IMR-90 (cell line): ENCODE measurements at regions not wholly inside any gene's neighbourhood (a gene's known extent, or its start where the extent isn't known, plus 50 kb on each side); places are given as distances from the start of the nearest gene placed in this dataset.

Experiments used
- ATAC-seq: fragments of 200-7000 bp; cut with Tn5 transposase; 2 replicates; pipeline ENCODE4 v1.9.1; 2020; ENCODE audit warnings: low read depth, mild to moderate bottlenecking, moderate library complexity
- BruUV-seq: library from RNA; stranded (reverse); fragments of 400-500 nt; replicated peaks from 2 replicates; lab custom pipeline; 2021; lab: Mats Ljungman, UMichigan
- CTCF ChIA-PET: fragments of 300-600 bp; formaldehyde crosslinking; extraction: SDS; loops from one replicate; lab custom pipeline; 2021; ENCODE audit warnings: antibody characterized with exemption; lab: Yijun Ruan, JAX
- POLR2A ChIA-PET: fragments of 300-600 bp; sonication (Branson Sonifier 250); formaldehyde crosslinking; loops from one replicate; lab custom pipeline; 2022; ENCODE audit warnings: antibody characterized with exemption; ENCODE audit not compliant: unreplicated experiment; lab: Charles Lee
- DNase-seq: peaks from one replicate; pipeline ENCODE4 v3.0.0; 2013
- H2AFZ ChIP-seq: replicated peaks from 2 replicates; pipeline ENCODE3; 2013; ENCODE audit warnings: low read length, mild to moderate bottlenecking; ENCODE audit not compliant: poor library complexity
- H2AK5ac ChIP-seq: 2 replicates; pipeline ENCODE4 v1.6.1; 2013; ENCODE audit warnings: low read depth, low read length, inconsistent platforms
- H2AK9ac ChIP-seq: replicated peaks from 2 replicates; pipeline ENCODE3; 2013; ENCODE audit warnings: mild to moderate bottlenecking, low read depth, low read length, moderate library complexity; ENCODE audit not compliant: poor library complexity
- H2BK120ac ChIP-seq: 2 replicates; pipeline ENCODE4 v1.6.1; 2013; ENCODE audit warnings: low read depth, low read length, inconsistent platforms
- H2BK15ac ChIP-seq: 3 replicates; pipeline ENCODE4 v1.6.1; 2013; ENCODE audit warnings: low read depth, low read length, inconsistent platforms
- H2BK20ac ChIP-seq: 2 replicates; pipeline ENCODE4 v1.6.1; 2013; ENCODE audit warnings: low read depth, mild to moderate bottlenecking, inconsistent platforms, low read length, moderate library complexity
- H2BK5ac ChIP-seq: 2 replicates; pipeline ENCODE4 v1.6.1; 2013; ENCODE audit warnings: mild to moderate bottlenecking, low read depth, low read length, inconsistent platforms; ENCODE audit not compliant: poor library complexity, severe bottlenecking
- H3K14ac ChIP-seq: replicated peaks from 2 replicates; pipeline ENCODE4 v1.6.1; 2013; ENCODE audit warnings: low read depth, low read length, inconsistent platforms
- H3K18ac ChIP-seq: 2 replicates; pipeline ENCODE4 v1.6.1; 2013; ENCODE audit warnings: low read depth, low read length, control low read depth
- H3K23ac ChIP-seq: 2 replicates; pipeline ENCODE4 v1.6.1; 2013; ENCODE audit warnings: low read depth, low read length, inconsistent platforms
- H3K27ac ChIP-seq: 2 replicates; pipeline ENCODE4 v1.5.1; 2013; ENCODE audit warnings: mild to moderate bottlenecking, control low read depth, low read length; ENCODE audit not compliant: insufficient read depth
- H3K27me3 ChIP-seq: 2 replicates; pipeline ENCODE4 v1.6.1; 2013; ENCODE audit warnings: low read length; ENCODE audit not compliant: control insufficient read depth, insufficient read depth
- H3K36me3 ChIP-seq: 2 replicates; pipeline ENCODE4 v1.6.1; 2013; ENCODE audit warnings: low read length, mixed read lengths; ENCODE audit not compliant: control insufficient read depth, insufficient read depth
- H3K4ac ChIP-seq: 2 replicates; pipeline ENCODE4 v1.6.1; 2013; ENCODE audit warnings: low read depth, low read length, inconsistent platforms
- H3K4me1 ChIP-seq: 2 replicates; pipeline ENCODE4 v1.6.1; 2013; ENCODE audit warnings: low read length, mixed read lengths; ENCODE audit not compliant: control insufficient read depth, insufficient read depth
- H3K4me2 ChIP-seq: 2 replicates; pipeline ENCODE4 v1.6.1; 2013; ENCODE audit warnings: low read depth, mild to moderate bottlenecking, control low read depth, low read length, moderate library complexity
- H3K4me3 ChIP-seq: 2 replicates; pipeline ENCODE4 v1.5.1; 2013; ENCODE audit warnings: low read depth, mild to moderate bottlenecking, control low read depth, low read length, moderate library complexity; ENCODE audit not compliant: insufficient read depth
- H3K56ac ChIP-seq: 2 replicates; pipeline ENCODE4 v1.6.1; 2013; ENCODE audit warnings: low read length, inconsistent platforms; ENCODE audit not compliant: insufficient read depth; ENCODE audit errors: extremely low read depth
- H3K79me1 ChIP-seq, 2 experiments: 2 replicates each; pipeline ENCODE4 v1.6.1; 2013; ENCODE audit warnings: low read length in 2 of 2, inconsistent platforms in 1 of 2, low read depth in 1 of 2
- H3K9ac ChIP-seq: 2 replicates; pipeline ENCODE4 v1.6.1; 2013; ENCODE audit warnings: low read depth, low read length, control low read depth
- H3K9me1 ChIP-seq: 2 replicates; pipeline ENCODE4 v1.6.1; 2013; ENCODE audit warnings: low read length, inconsistent platforms; ENCODE audit not compliant: insufficient read depth
- H3K9me3 ChIP-seq: 2 replicates; pipeline ENCODE4 v1.6.1; 2013; ENCODE audit warnings: low read length; ENCODE audit not compliant: control insufficient read depth, insufficient read depth
- H4K20me1 ChIP-seq: 2 replicates; pipeline ENCODE4 v1.6.1; 2013; ENCODE audit warnings: low read length, inconsistent platforms; ENCODE audit not compliant: insufficient read depth
- H4K5ac ChIP-seq: 2 replicates; pipeline ENCODE4 v1.6.1; 2013; ENCODE audit warnings: mild to moderate bottlenecking, low read depth, low read length, control low read depth
- H4K8ac ChIP-seq, 2 experiments: 2 replicates each; pipeline ENCODE4 v1.6.1; 2013; ENCODE audit warnings: low read depth in 2 of 2, low read length in 2 of 2, control low read depth in 1 of 2, inconsistent platforms in 1 of 2
- H4K91ac ChIP-seq: 2 replicates; pipeline ENCODE4 v1.6.1; 2013; ENCODE audit warnings: low read depth, low read length, inconsistent platforms; ENCODE audit not compliant: insufficient read depth
- CHD1 ChIP-seq: IDR thresholded peaks from 2 replicates; pipeline ENCODE4 v1.6.1; 2012; ENCODE audit warnings: low read depth, low read length, improper control_type of control experiment
- RAD21 ChIP-seq: IDR thresholded peaks from 2 replicates; pipeline ENCODE4 v1.6.1; 2012; ENCODE audit warnings: low read length, improper control_type of control experiment
- WGBS, 2 experiments: methylation state at CpG; one replicate each; pipeline versions ENCODE4 v1.1.5 to v1.1.7; 2013; ENCODE audit warnings: missing lambda C conversion rate in 2 of 2; ENCODE audit not compliant: insufficient read length in 1 of 2; ENCODE audit errors: extremely low coverage in 2 of 2; 5-methylcytosine and 5-hydroxymethylcytosine counted together
- dilution Hi-C: fragments of 300-500 bp; cut with HindIII; formaldehyde crosslinking; loops from one replicate; pipeline ENCODE4 v1.14.3; 2018; ENCODE audit warnings: low sequenced_read_pairs; ENCODE audit not compliant: unreplicated experiment
- in situ Hi-C: fragments of 300-500 bp; cut with MboI; formaldehyde crosslinking; loops from 3 replicates; pipeline ENCODE4 v1.14.3; 2019; ENCODE audit warnings: low sequenced_read_pairs, inconsistent platforms, mixed read lengths
- intact Hi-C: fragments of 100-400 bp; cut with micrococcal nuclease; formaldehyde crosslinking; loops from 2 replicates; pipeline ENCODE4 v1.10.0; 2022

- H3K36me3 ChIP-seq = peaks cover 35% of the 10 kb centered on the region
- H3K79me1 ChIP-seq = peaks cover 4% of the 10 kb centered on the region in 2 experiments; a peak in 2 of 4 replicates
- H4K20me1 ChIP-seq = peaks cover 56% of the 10 kb centered on the region
- no peaks in the 10 kb centered on the region for H3K9me3 ChIP-seq
- no peak for ATAC-seq
- 73% methylated on average over 7 of the region's 14 CpGs; no CpG with 5 or more reads in 1 of the 2 experiments for WGBS, 2 experiments
- dilution Hi-C loops (no loop called here), intact Hi-C loops (no loop called here), in situ Hi-C loops (no loop called here)
- H2AK5ac ChIP-seq = peak overlapping the region; percentile 83
- peak overlapping the region; percentile 94 for H3K4me2 ChIP-seq
- peak overlapping the region; percentile 83 to 91 for H4K8ac ChIP-seq
- no peak for DNase-seq
- ChIA-PET CTCF (interaction anchor here (0.7 kb wide), 1 partner anchor 12 kb away, joined by 3 read pairs; no protein-coding TSS in a partner anchor), POLR2A (interaction anchor here (0.8 to 1.6 kb wide), 2 partner anchors 9 to 51 kb away, joined by 3 to 5 read pairs; no protein-coding TSS in a partner anchor)
- peaks cover 25% of the 10 kb centered on the region for H3K4me1 ChIP-seq
- H2BK15ac ChIP-seq = peak overlapping the region; percentile 75
- H2BK20ac ChIP-seq = peak overlapping the region; percentile 20; the same call in 1 of the 2 replicates
- TF ChIP-seq CHD1 = 0 out of 2 replicates have a peak, but pooled peaks have one; percentile 6
- TF ChIP-seq RAD21 = no peak
- peak overlapping the region; percentile 80 for H3K4ac ChIP-seq
- peak overlapping the region; percentile 60 for H2BK120ac ChIP-seq
- H4K91ac ChIP-seq = peak overlapping the region; percentile 71
- H3K9me1 ChIP-seq = peaks cover 4% of the 10 kb centered on the region
- H3K4me3 ChIP-seq = peak overlapping the region; percentile 87
- peak overlapping the region; percentile 86 for H3K27ac ChIP-seq
- peak overlapping the region; percentile 85 for H3K56ac ChIP-seq
- peak overlapping the region; percentile 55; the same call in 1 of the 2 replicates for H4K5ac ChIP-seq
- peak overlapping the region; percentile 21 for H2AFZ ChIP-seq
- H2BK5ac ChIP-seq = peak overlapping the region; percentile 100
- H3K9ac ChIP-seq = peak overlapping the region; percentile 99
- peak overlapping the region; percentile 100 for H3K23ac ChIP-seq
- BruUV-seq = no TSS peak
- peak overlapping the region; percentile 97 for H3K18ac ChIP-seq
- peak overlapping the region; percentile 83 for H2AK9ac ChIP-seq
- H3K14ac ChIP-seq = peak overlapping the region; percentile 59
- H3K27me3 ChIP-seq = no peaks in the 10 kb centered on the region
Observed at GRCh38 chr7:130909161-130909836, 175.3 kb upstream of the KLF14 start.
